ENCODE measurements at regions not wholly inside any gene's neighbourhood (a gene's known extent, or its start where the extent isn't known, plus 50 kb on each side); places are given as distances from the start of the nearest gene placed in this dataset.

- H3K4me1 ChIP-seq (ENCODE audit: low read depth, poor library complexity, severe bottlenecking), result no peaks in the 10 kb centered on the region
- no peak overlapping the region for H2AFZ ChIP-seq (ENCODE audit: low read depth)
- H3K27me3 ChIP-seq (ENCODE audit: insufficient read depth, low read depth), result no peaks in the 10 kb centered on the region
- H3K9ac ChIP-seq, result no peak overlapping the region
- H4K20me1 ChIP-seq (ENCODE audit: insufficient read depth), result no peaks in the 10 kb centered on the region
- no peaks in the 10 kb centered on the region for H3K79me2 ChIP-seq (ENCODE audit: insufficient read depth, low read depth)
- no peak overlapping the region for H3K4me3 ChIP-seq (IDR thresholded peaks at IDR 0.05; ENCODE audit: insufficient read depth, low read depth, low read length)
- H3K4me2 ChIP-seq, result no peak overlapping the region
- H3K27ac ChIP-seq, result no peak overlapping the region
- no peaks in the 10 kb centered on the region for H3K36me3 ChIP-seq (ENCODE audit: insufficient read depth)
- TF ChIP-seq CTCF (conservative IDR thresholded peaks at IDR 0.05; ENCODE audit: low read depth, low read length), result no peak
These were observed 117.4 kb upstream of the PLPPR5 start for GRCh38 chr1:99122039-99122438.

GRCh38 chr1:99123936-99124335 lies 119.3 kb upstream of the PLPPR5 start:
- Histone ChIP-seq H4K20me1 (ENCODE audit: insufficient read depth) (no peaks in the 10 kb centered on the region), H3K27ac (no peak overlapping the region), H3K79me2 (ENCODE audit: insufficient read depth, low read depth) (no peaks in the 10 kb centered on the region), H3K27me3 (ENCODE audit: insufficient read depth, low read depth) (no peaks in the 10 kb centered on the region), H3K4me2 (no peak overlapping the region), H2AFZ (ENCODE audit: low read depth) (no peak overlapping the region), H3K4me1 (ENCODE audit: low read depth, poor library complexity, severe bottlenecking) (no peaks in the 10 kb centered on the region), H3K9ac (no peak overlapping the region), H3K4me3 (IDR thresholded peaks at IDR 0.05; ENCODE audit: insufficient read depth, low read depth, low read length) (no peak overlapping the region), H3K36me3 (ENCODE audit: insufficient read depth) (no peaks in the 10 kb centered on the region)
- no peak for TF ChIP-seq CTCF (conservative IDR thresholded peaks at IDR 0.05; ENCODE audit: low read depth, low read length)

GRCh38 chr1:99131546-99131945 lies 126.9 kb upstream of the PLPPR5 start:
- H3K27me3 ChIP-seq (ENCODE audit: insufficient read depth, low read depth), result no peaks in the 10 kb centered on the region

GRCh38 chr1:99133756-99134500 lies 129.3 kb upstream of the PLPPR5 start:
- no peak overlapping the region for H2AFZ ChIP-seq (ENCODE audit: low read depth)
- H3K4me1 ChIP-seq (ENCODE audit: low read depth, poor library complexity, severe bottlenecking), result no peaks in the 10 kb centered on the region
- no peaks in the 10 kb centered on the region for H4K20me1 ChIP-seq (ENCODE audit: insufficient read depth)
- no peak overlapping the region for H3K4me3 ChIP-seq (IDR thresholded peaks at IDR 0.05; ENCODE audit: insufficient read depth, low read depth, low read length)
- H3K36me3 ChIP-seq (ENCODE audit: insufficient read depth), result no peaks in the 10 kb centered on the region
- TF ChIP-seq CTCF (conservative IDR thresholded peaks at IDR 0.05; ENCODE audit: low read depth, low read length), result no peak
- H3K27me3 ChIP-seq (ENCODE audit: insufficient read depth, low read depth), result no peaks in the 10 kb centered on the region
- H3K4me2 ChIP-seq, result no peak overlapping the region
- no peak overlapping the region for H3K27ac ChIP-seq
- no peaks in the 10 kb centered on the region for H3K79me2 ChIP-seq (ENCODE audit: insufficient read depth, low read depth)
- H3K9ac ChIP-seq, result no peak overlapping the region

More at GRCh38 chr1:99131546-99131945, 126.9 kb upstream of the PLPPR5 start:
- Histone ChIP-seq H3K36me3 (ENCODE audit: insufficient read depth) (no peaks in the 10 kb centered on the region), H3K27ac (no peak overlapping the region), H3K79me2 (ENCODE audit: insufficient read depth, low read depth) (no peaks in the 10 kb centered on the region), H3K4me1 (ENCODE audit: low read depth, poor library complexity, severe bottlenecking) (no peaks in the 10 kb centered on the region), H3K4me3 (IDR thresholded peaks at IDR 0.05; ENCODE audit: insufficient read depth, low read depth, low read length) (no peak overlapping the region), H2AFZ (ENCODE audit: low read depth) (no peak overlapping the region), H3K9ac (no peak overlapping the region), H3K4me2 (no peak overlapping the region), H4K20me1 (ENCODE audit: insufficient read depth) (no peaks in the 10 kb centered on the region)
- no peak for TF ChIP-seq CTCF (conservative IDR thresholded peaks at IDR 0.05; ENCODE audit: low read depth, low read length)
